ENCODE measurements at regions not wholly inside any gene's neighbourhood (a gene's known extent, or its start where the extent isn't known, plus 50 kb on each side); places are given as distances from the start of the nearest gene placed in this dataset.

- no peak for TF ChIP-seq CTCF (IDR thresholded peaks at IDR 0.05)
- H3K9ac ChIP-seq (ENCODE audit: insufficient read depth, low read length, poor library complexity, severe bottlenecking): no peak overlapping the region
- H3K9me3 ChIP-seq (replicated peaks in 1 of 2; ENCODE audit: control insufficient read depth in 1 of 2, insufficient read depth in 1 of 2, low read length in 2 of 2): peaks cover 0 to 3% of the 10 kb centered on the region in 2 donors
- no peak overlapping the region for H2AFZ ChIP-seq (ENCODE audit: insufficient read depth, low read depth, low read length, poor library complexity, severe bottlenecking)
- H3K4me2 ChIP-seq (replicated peaks; ENCODE audit: extremely low read depth, low read length, poor library complexity, severe bottlenecking): no peak overlapping the region
- no peak overlapping the region for H3K4me3 ChIP-seq (replicated peaks in 1 of 3; ENCODE audit: low read depth in 2 of 3, low read length in 3 of 3)
- no peak for DNase-seq
- H3K27me3 ChIP-seq (ENCODE audit: control insufficient read depth in 2 of 2, insufficient read depth in 2 of 2, low read length in 2 of 2): no peaks in the 10 kb centered on the region
- no peaks in the 10 kb centered on the region for H4K20me1 ChIP-seq (ENCODE audit: insufficient read depth, low read length)
- peaks cover 3% of the 10 kb centered on the region in 2 donors for H3K4me1 ChIP-seq (ENCODE audit: control insufficient read depth in 1 of 2, insufficient read depth in 2 of 2, low read length in 2 of 2)
- H3K79me2 ChIP-seq (ENCODE audit: insufficient read depth, low read length): no peaks in the 10 kb centered on the region
- H3K27ac ChIP-seq (ENCODE audit: low read depth in 1 of 2, low read length in 2 of 2): no peak overlapping the region
- H3K4me3 Mint-ChIP-seq: no peak overlapping the region
- intact Hi-C loops (cut with micrococcal nuclease): no loop called here
- H3K27ac Mint-ChIP-seq: no peak overlapping the region
- WGBS (ENCODE audit: insufficient coverage): 100% methylated on average over 1 of the region's 4 CpGs
- peaks cover 0 to 3% (median 2%) of the 10 kb centered on the region in 3 donors for H3K27me3 Mint-ChIP-seq (ENCODE audit: low read depth in 3 of 3)
- peaks cover 0 to 4% (median 0%) of the 10 kb centered on the region in 7 donors for H3K9me3 Mint-ChIP-seq
- H3K4me1 Mint-ChIP-seq: peaks cover 4% of the 10 kb centered on the region
- H3K36me3 ChIP-seq (replicated peaks in 1 of 2; ENCODE audit: control insufficient read depth in 1 of 2, insufficient read depth in 2 of 2, low read length in 2 of 2): no peaks in the 10 kb centered on the region
- no peaks in the 10 kb centered on the region for H3K36me3 Mint-ChIP-seq
These were observed 406.4 kb upstream of the PROK2 start for GRCh38 chr3:72191209-72191960.

GRCh38 chr3:72190050-72190449, 405.1 kb upstream of the PROK2 start:
- H3K4me1 Mint-ChIP-seq: peaks cover 11% of the 10 kb centered on the region
- Histone ChIP-seq H3K9me3 (replicated peaks in 1 of 2; ENCODE audit: control insufficient read depth in 1 of 2, insufficient read depth in 1 of 2, low read length in 2 of 2) (peaks cover 0 to 3% of the 10 kb centered on the region in 2 donors), H3K79me2 (ENCODE audit: insufficient read depth, low read length) (no peaks in the 10 kb centered on the region), H3K4me3 (replicated peaks in 1 of 3; ENCODE audit: low read depth in 2 of 3, low read length in 3 of 3) (no peak overlapping the region), H3K27me3 (ENCODE audit: control insufficient read depth in 2 of 2, insufficient read depth in 2 of 2, low read length in 2 of 2) (no peaks in the 10 kb centered on the region), H3K9ac (ENCODE audit: insufficient read depth, low read length, poor library complexity, severe bottlenecking) (no peak overlapping the region), H3K4me2 (replicated peaks; ENCODE audit: extremely low read depth, low read length, poor library complexity, severe bottlenecking) (no peak overlapping the region), H3K4me1 (ENCODE audit: control insufficient read depth in 1 of 2, insufficient read depth in 2 of 2, low read length in 2 of 2) (peaks cover 13 to 14% of the 10 kb centered on the region in 2 donors), H4K20me1 (ENCODE audit: insufficient read depth, low read length) (no peaks in the 10 kb centered on the region), H3K36me3 (replicated peaks in 1 of 2; ENCODE audit: control insufficient read depth in 1 of 2, insufficient read depth in 2 of 2, low read length in 2 of 2) (no peaks in the 10 kb centered on the region), H3K27ac (ENCODE audit: low read depth in 1 of 2, low read length in 2 of 2) (no peak overlapping the region), H2AFZ (ENCODE audit: insufficient read depth, low read depth, low read length, poor library complexity, severe bottlenecking) (no peak overlapping the region)
- no peak for TF ChIP-seq CTCF (IDR thresholded peaks at IDR 0.05)
- H3K27ac Mint-ChIP-seq: peak overlapping the region in 1 of 7 donors; percentile 10
- no peak for DNase-seq
- no peaks in the 10 kb centered on the region for H3K36me3 Mint-ChIP-seq
- H3K27me3 Mint-ChIP-seq (ENCODE audit: low read depth in 3 of 3): peaks cover 2 to 3% (median 2%) of the 10 kb centered on the region in 3 donors
- no peak overlapping the region for H3K4me3 Mint-ChIP-seq
- WGBS (ENCODE audit: insufficient coverage): 97% methylated on average over 5 of the region's 5 CpGs
- intact Hi-C loops (cut with micrococcal nuclease): no loop called here
- peaks cover 0 to 4% (median 0%) of the 10 kb centered on the region in 7 donors for H3K9me3 Mint-ChIP-seq
